ENCODE measurements at regions not wholly inside any gene's neighbourhood (a gene's known extent, or its start where the extent isn't known, plus 50 kb on each side); places are given as distances from the start of the nearest gene placed in this dataset.

DNA sequence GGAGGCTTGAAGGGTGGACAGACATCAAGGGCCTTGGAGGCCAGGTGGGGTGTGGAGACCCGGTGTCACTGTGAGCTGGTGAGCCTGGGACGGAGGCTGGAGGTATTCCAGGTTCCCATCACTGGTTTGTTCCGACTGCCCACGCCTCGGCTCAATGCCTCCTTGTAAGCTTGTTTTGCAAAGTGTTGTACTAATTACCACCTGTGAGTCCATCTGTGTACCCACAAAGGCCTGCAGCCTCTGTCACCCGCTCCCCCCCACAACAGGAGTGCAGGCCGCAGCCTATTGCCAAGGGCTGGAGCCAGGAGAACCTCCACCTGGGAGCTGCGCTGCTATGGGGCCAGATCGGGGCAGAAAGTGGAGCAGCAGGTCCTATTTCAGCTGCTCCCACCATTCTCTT, 521.8 kb upstream of the DPP6 start:
- H3K9me3 Mint-ChIP-seq, result peaks cover 89% of the 10 kb centered on the region
- TF ChIP-seq ATF2 (CRISPR knock-in tag; IDR thresholded peaks at IDR 0.05; ENCODE audit: borderline replicate concordance, low read depth) (no peak), HMGXB4 (CRISPR knock-in tag; IDR thresholded peaks at IDR 0.05) (no peak), NR2C2 (CRISPR knock-in tag; IDR thresholded peaks at IDR 0.05) (no peak), MAX (CRISPR knock-in tag; IDR thresholded peaks at IDR 0.05) (no peak)
- TF ChIP-seq, protein P1, sequence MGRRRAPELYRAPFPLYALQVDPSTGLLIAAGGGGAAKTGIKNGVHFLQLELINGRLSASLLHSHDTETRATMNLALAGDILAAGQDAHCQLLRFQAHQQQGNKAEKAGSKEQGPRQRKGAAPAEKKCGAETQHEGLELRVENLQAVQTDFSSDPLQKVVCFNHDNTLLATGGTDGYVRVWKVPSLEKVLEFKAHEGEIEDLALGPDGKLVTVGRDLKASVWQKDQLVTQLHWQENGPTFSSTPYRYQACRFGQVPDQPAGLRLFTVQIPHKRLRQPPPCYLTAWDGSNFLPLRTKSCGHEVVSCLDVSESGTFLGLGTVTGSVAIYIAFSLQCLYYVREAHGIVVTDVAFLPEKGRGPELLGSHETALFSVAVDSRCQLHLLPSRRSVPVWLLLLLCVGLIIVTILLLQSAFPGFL (CRISPR knock-in tag; IDR thresholded peaks at IDR 0.05; ENCODE audit: borderline replicate concordance), result no peak
- ChIA-PET CTCF (no interaction called here), POLR2A (no interaction called here)
- H3K4me3 Mint-ChIP-seq, result no peak overlapping the region
- peaks cover 76% of the 10 kb centered on the region for H3K36me3 Mint-ChIP-seq
- H3K27me3 Mint-ChIP-seq (ENCODE audit: low read depth), result peaks cover 20% of the 10 kb centered on the region; the same call in 1 of the 2 replicates
- no peak for ATAC-seq
- DNase-seq (ENCODE audit: low spot score), result no peak
- H3K4me1 Mint-ChIP-seq, result no peaks in the 10 kb centered on the region
- H3K27ac Mint-ChIP-seq, result no peak overlapping the region

DNA sequence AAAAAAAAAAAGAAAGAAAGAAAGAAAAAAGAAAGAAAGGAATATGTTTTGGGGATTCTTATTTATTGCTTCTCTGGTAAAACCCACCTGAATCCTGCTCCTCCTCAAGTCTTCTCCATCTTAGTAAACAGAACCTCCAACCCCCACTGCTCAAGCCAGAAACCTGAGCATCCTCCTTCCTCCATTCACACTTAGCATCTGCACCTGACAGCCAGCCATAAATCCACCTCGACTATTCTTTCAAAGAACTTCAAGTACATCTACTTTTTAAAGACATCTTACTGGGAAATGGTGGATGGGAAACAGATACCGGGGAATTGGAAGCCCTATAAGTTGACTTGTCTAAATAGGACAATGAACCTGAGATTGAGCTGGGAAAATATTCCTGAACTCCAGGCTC, 519.9 kb upstream of the DPP6 start:
- H3K4me1 Mint-ChIP-seq, result no peaks in the 10 kb centered on the region
- DNase-seq (ENCODE audit: low spot score) (no peak), ATAC-seq (no peak)
- ChIA-PET CTCF (no interaction called here), POLR2A (no interaction called here)
- TF ChIP-seq ZNF317 (CRISPR knock-in tag; IDR thresholded peaks at IDR 0.05; ENCODE audit: borderline replicate concordance, low read depth) (no peak), ZNF512 (CRISPR knock-in tag; IDR thresholded peaks at IDR 0.05; ENCODE audit: borderline replicate concordance) (no peak), ZNF121 (CRISPR knock-in tag; IDR thresholded peaks at IDR 0.05) (no peak)
- H3K27ac Mint-ChIP-seq, result no peak overlapping the region
- peaks cover 86% of the 10 kb centered on the region for H3K9me3 Mint-ChIP-seq
- no peak overlapping the region for H3K4me3 Mint-ChIP-seq
- peaks cover 16% of the 10 kb centered on the region; the same call in 1 of the 2 replicates for H3K27me3 Mint-ChIP-seq (ENCODE audit: low read depth)
- H3K36me3 Mint-ChIP-seq, result peaks cover 78% of the 10 kb centered on the region

- ATAC-seq (no peak), DNase-seq (ENCODE audit: low spot score) (no peak)
- CTCF ChIA-PET, result no interaction called here
- Mint-ChIP-seq H3K4me3 (no peak overlapping the region), H3K4me1 (no peaks in the 10 kb centered on the region), H3K27me3 (ENCODE audit: low read depth) (peaks cover 5% of the 10 kb centered on the region; the same call in 1 of the 2 replicates), H3K9me3 (peaks cover 82% of the 10 kb centered on the region), H3K36me3 (peaks cover 75% of the 10 kb centered on the region), H3K27ac (no peak overlapping the region)
- POLR2A ChIA-PET, result no interaction called here
- TF ChIP-seq RELA (CRISPR knock-in tag; IDR thresholded peaks at IDR 0.05; ENCODE audit: borderline replicate concordance), result no peak
- TF ChIP-seq, protein P2, sequence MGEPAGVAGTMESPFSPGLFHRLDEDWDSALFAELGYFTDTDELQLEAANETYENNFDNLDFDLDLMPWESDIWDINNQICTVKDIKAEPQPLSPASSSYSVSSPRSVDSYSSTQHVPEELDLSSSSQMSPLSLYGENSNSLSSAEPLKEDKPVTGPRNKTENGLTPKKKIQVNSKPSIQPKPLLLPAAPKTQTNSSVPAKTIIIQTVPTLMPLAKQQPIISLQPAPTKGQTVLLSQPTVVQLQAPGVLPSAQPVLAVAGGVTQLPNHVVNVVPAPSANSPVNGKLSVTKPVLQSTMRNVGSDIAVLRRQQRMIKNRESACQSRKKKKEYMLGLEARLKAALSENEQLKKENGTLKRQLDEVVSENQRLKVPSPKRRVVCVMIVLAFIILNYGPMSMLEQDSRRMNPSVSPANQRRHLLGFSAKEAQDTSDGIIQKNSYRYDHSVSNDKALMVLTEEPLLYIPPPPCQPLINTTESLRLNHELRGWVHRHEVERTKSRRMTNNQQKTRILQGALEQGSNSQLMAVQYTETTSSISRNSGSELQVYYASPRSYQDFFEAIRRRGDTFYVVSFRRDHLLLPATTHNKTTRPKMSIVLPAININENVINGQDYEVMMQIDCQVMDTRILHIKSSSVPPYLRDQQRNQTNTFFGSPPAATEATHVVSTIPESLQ (CRISPR knock-in tag; IDR thresholded peaks at IDR 0.05), result no peak
- TF ChIP-seq SOX15 (CRISPR knock-in tag; IDR thresholded peaks at IDR 0.05), result no peak
- no peak for TF ChIP-seq ZNF138 (CRISPR knock-in tag; conservative IDR thresholded peaks at IDR 0.05)
- no peak for TF ChIP-seq JAZF1 (CRISPR knock-in tag; IDR thresholded peaks at IDR 0.05)
- TF ChIP-seq CREB1 (CRISPR knock-in tag; IDR thresholded peaks at IDR 0.05), result no peak
- TF ChIP-seq SP1 (CRISPR knock-in tag; conservative IDR thresholded peaks at IDR 0.05), result no peak
- TF ChIP-seq USF1 (CRISPR knock-in tag; IDR thresholded peaks at IDR 0.05), result no peak
- no peak for TF ChIP-seq ELF4 (CRISPR knock-in tag; IDR thresholded peaks at IDR 0.05; ENCODE audit: low read depth)
- TF ChIP-seq, protein P3, sequence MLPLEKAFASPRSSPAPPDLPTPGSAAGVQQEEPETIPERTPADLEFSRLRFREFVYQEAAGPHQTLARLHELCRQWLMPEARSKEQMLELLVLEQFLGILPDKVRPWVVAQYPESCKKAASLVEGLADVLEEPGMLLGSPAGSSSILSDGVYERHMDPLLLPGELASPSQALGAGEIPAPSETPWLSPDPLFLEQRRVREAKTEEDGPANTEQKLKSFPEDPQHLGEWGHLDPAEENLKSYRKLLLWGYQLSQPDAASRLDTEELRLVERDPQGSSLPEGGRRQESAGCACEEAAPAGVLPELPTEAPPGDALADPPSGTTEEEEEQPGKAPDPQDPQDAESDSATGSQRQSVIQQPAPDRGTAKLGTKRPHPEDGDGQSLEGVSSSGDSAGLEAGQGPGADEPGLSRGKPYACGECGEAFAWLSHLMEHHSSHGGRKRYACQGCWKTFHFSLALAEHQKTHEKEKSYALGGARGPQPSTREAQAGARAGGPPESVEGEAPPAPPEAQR (CRISPR knock-in tag; IDR thresholded peaks at IDR 0.05), result no peak
Measured at GRCh38 chr7:153537271-153537670, 514.9 kb upstream of the DPP6 start.

Data from WTC11 (cell line).